IPS DF 6.9 (cell line): ENCODE measurements at regions not wholly inside any gene's neighbourhood (a gene's known extent, or its start where the extent isn't known, plus 50 kb on each side); places are given as distances from the start of the nearest gene placed in this dataset.

Experiments
- DNase-seq: peaks from one replicate; pipeline ENCODE4 v3.0.0-alpha.2; 2013; ENCODE audit warnings: low read depth, low spot score
- H3K27ac ChIP-seq: one replicate; pipeline ENCODE4 v1.5.1; 2013; ENCODE audit warnings: low read length, control low read depth
- H3K27me3 ChIP-seq: 2 replicates; pipeline ENCODE4 v1.6.1; 2013; ENCODE audit warnings: mild to moderate bottlenecking, low read length; ENCODE audit not compliant: control insufficient read depth, insufficient read depth
- H3K36me3 ChIP-seq: 2 replicates; pipeline ENCODE4 v1.6.1; 2013; ENCODE audit warnings: low read length; ENCODE audit not compliant: control insufficient read depth, insufficient read depth
- H3K4me1 ChIP-seq: 2 replicates; pipeline ENCODE4 v1.6.1; 2013; ENCODE audit warnings: low read length; ENCODE audit not compliant: control insufficient read depth, insufficient read depth
- H3K4me3 ChIP-seq: 2 replicates; pipeline ENCODE4 v1.5.1; 2013; ENCODE audit warnings: mild to moderate bottlenecking, low read length
- H3K9me3 ChIP-seq: 2 replicates; pipeline ENCODE4 v1.6.1; 2013; ENCODE audit warnings: low read length, inconsistent platforms; ENCODE audit not compliant: control insufficient read depth, insufficient read depth
- WGBS: extraction: QIAGEN DNeasy Blood & Tissue Kit; methylation state at CpG from one replicate; pipeline ENCODE4 v1.1.7; 2013; ENCODE audit warnings: mixed read lengths, missing lambda C conversion rate; ENCODE audit not compliant: insufficient read length, insufficient coverage; 5-methylcytosine and 5-hydroxymethylcytosine counted together

GRCh38 chr15:46365572-46365971 is 730.7 kb downstream of the SQOR start:
- DNase-seq: no peak

GRCh38 chr15:46366360-46367007 is 731.7 kb downstream of the SQOR start:
- DNase-seq: no peak
- Histone ChIP-seq H3K27me3 (no peaks in the 10 kb centered on the region), H3K36me3 (no peaks in the 10 kb centered on the region), H3K27ac (no peak overlapping the region), H3K4me3 (no peak overlapping the region), H3K9me3 (no peaks in the 10 kb centered on the region), H3K4me1 (no peaks in the 10 kb centered on the region)
- 100% methylated on average over 1 of the region's 2 CpGs for WGBS

More at GRCh38 chr15:46365572-46365971, 730.7 kb downstream of the SQOR start:
- H3K27ac ChIP-seq: no peak overlapping the region
- H3K9me3 ChIP-seq: no peaks in the 10 kb centered on the region
- no peaks in the 10 kb centered on the region for H3K36me3 ChIP-seq
- no peak overlapping the region for H3K4me3 ChIP-seq
- no peaks in the 10 kb centered on the region for H3K27me3 ChIP-seq
- WGBS: no CpG with 5 or more reads among the region's 6 CpGs
- H3K4me1 ChIP-seq: no peaks in the 10 kb centered on the region

- no CpG with 5 or more reads among the region's 3 CpGs for WGBS
- Histone ChIP-seq H3K9me3 (no peaks in the 10 kb centered on the region), H3K27me3 (no peaks in the 10 kb centered on the region)
Observed at GRCh38 chr15:46383978-46384377, 749.1 kb downstream of the SQOR start.

GRCh38 chr15:46386356-46386755 is 751.5 kb downstream of the SQOR start:
- no CpG with 5 or more reads among the region's 1 CpG for whole genome bisulfite sequencing

More at GRCh38 chr15:46383978-46384377, 749.1 kb downstream of the SQOR start:
- no peak for DNase-seq
- H3K36me3 ChIP-seq: no peaks in the 10 kb centered on the region
- H3K27ac ChIP-seq: no peak overlapping the region
- no peak overlapping the region for H3K4me3 ChIP-seq
- no peaks in the 10 kb centered on the region for H3K4me1 ChIP-seq

GRCh38 chr15:46389739-46390138 is 754.9 kb downstream of the SQOR start:
- no peak overlapping the region for H3K27ac ChIP-seq
- no peaks in the 10 kb centered on the region for H3K27me3 ChIP-seq
- no peak overlapping the region for H3K4me3 ChIP-seq
- no peaks in the 10 kb centered on the region for H3K4me1 ChIP-seq
- no CpG with 5 or more reads among the region's 4 CpGs for WGBS
- no peak for DNase-seq
- H3K36me3 ChIP-seq: no peaks in the 10 kb centered on the region
- no peaks in the 10 kb centered on the region for H3K9me3 ChIP-seq

More at GRCh38 chr15:46386356-46386755, 751.5 kb downstream of the SQOR start:
- Histone ChIP-seq H3K27me3 (no peaks in the 10 kb centered on the region), H3K4me3 (no peak overlapping the region), H3K4me1 (no peaks in the 10 kb centered on the region), H3K36me3 (no peaks in the 10 kb centered on the region), H3K27ac (no peak overlapping the region), H3K9me3 (no peaks in the 10 kb centered on the region)
- no peak for DNase-seq

- H3K27ac ChIP-seq: no peak overlapping the region
- H3K4me3 ChIP-seq: no peak overlapping the region
- no peak for DNase-seq
- H3K27me3 ChIP-seq: no peaks in the 10 kb centered on the region
- WGBS: no CpG with 5 or more reads among the region's 2 CpGs
- H3K9me3 ChIP-seq: no peaks in the 10 kb centered on the region
- no peaks in the 10 kb centered on the region for H3K4me1 ChIP-seq
- no peaks in the 10 kb centered on the region for H3K36me3 ChIP-seq
Observed at GRCh38 chr15:46394463-46394862, 759.6 kb downstream of the SQOR start.

- no peaks in the 10 kb centered on the region for H3K27me3 ChIP-seq
- H3K36me3 ChIP-seq: no peaks in the 10 kb centered on the region
- DNase-seq: no peak
- WGBS: no CpG with 5 or more reads among the region's 2 CpGs
- no peaks in the 10 kb centered on the region for H3K4me1 ChIP-seq
- H3K27ac ChIP-seq: no peak overlapping the region
- no peaks in the 10 kb centered on the region for H3K9me3 ChIP-seq
- H3K4me3 ChIP-seq: no peak overlapping the region
Observed at GRCh38 chr15:46408312-46408711, 773.5 kb downstream of the SQOR start.

- no peaks in the 10 kb centered on the region for H3K27me3 ChIP-seq
- no peaks in the 10 kb centered on the region for H3K9me3 ChIP-seq
- no peak overlapping the region for H3K27ac ChIP-seq
- no peak for DNase-seq
- no peaks in the 10 kb centered on the region for H3K36me3 ChIP-seq
- H3K4me3 ChIP-seq: no peak overlapping the region
- no CpG with 5 or more reads among the region's 4 CpGs for WGBS
- no peaks in the 10 kb centered on the region for H3K4me1 ChIP-seq
Observed at GRCh38 chr15:46409841-46410301, 775.0 kb downstream of the SQOR start.

- no CpG with 5 or more reads among the region's 2 CpGs for WGBS
- no peak overlapping the region for H3K4me3 ChIP-seq
- H3K4me1 ChIP-seq: no peaks in the 10 kb centered on the region
- H3K9me3 ChIP-seq: no peaks in the 10 kb centered on the region
- no peaks in the 10 kb centered on the region for H3K36me3 ChIP-seq
- no peak overlapping the region for H3K27ac ChIP-seq
- H3K27me3 ChIP-seq: no peaks in the 10 kb centered on the region
- no peak for DNase-seq
Observed at GRCh38 chr15:46410705-46411104, 775.9 kb downstream of the SQOR start.

GRCh38 chr15:46411900-46412299 is 777.1 kb downstream of the SQOR start:
- Histone ChIP-seq H3K27ac (no peak overlapping the region), H3K4me1 (no peaks in the 10 kb centered on the region), H3K9me3 (no peaks in the 10 kb centered on the region), H3K27me3 (no peaks in the 10 kb centered on the region), H3K4me3 (no peak overlapping the region), H3K36me3 (no peaks in the 10 kb centered on the region)
- DNase-seq: no peak
- WGBS: no CpG with 5 or more reads among the region's 2 CpGs

- Histone ChIP-seq H3K27ac (no peak overlapping the region), H3K36me3 (no peaks in the 10 kb centered on the region), H3K4me3 (no peak overlapping the region), H3K27me3 (no peaks in the 10 kb centered on the region), H3K4me1 (no peaks in the 10 kb centered on the region), H3K9me3 (no peaks in the 10 kb centered on the region)
- DNase-seq: no peak
- WGBS: no CpG with 5 or more reads among the region's 1 CpG
Observed at GRCh38 chr15:46413799-46414198, 779.0 kb downstream of the SQOR start.
